Aorta (tissue), 5 donors: ENCODE measurements at regions not wholly inside any gene's neighbourhood (a gene's known extent, or its start where the extent isn't known, plus 50 kb on each side); places are given as distances from the start of the nearest gene placed in this dataset.

Source experiments
- ATAC-seq: fragments of 200-7000 bp; cut with Tn5 transposase; one replicate; pipeline ENCODE4 v1.9.1; 2022; ENCODE audit warnings: moderate library complexity; ENCODE audit not compliant: low FRiP score
- DNase-seq, 2 donors: peaks; one replicate each; pipeline ENCODE4 v3.0.0-alpha.2; 2020
- H3K27ac ChIP-seq, 2 donors: one replicate each; pipeline ENCODE4 v1.5.1; 2013; ENCODE audit warnings: low read length in 2 of 2, mild to moderate bottlenecking in 2 of 2, moderate library complexity in 2 of 2, control low read depth in 1 of 2, inconsistent platforms in 1 of 2, low read depth in 1 of 2
- H3K27me3 ChIP-seq, 2 donors: one replicate each; pipeline ENCODE4 v1.6.1; 2013; ENCODE audit warnings: control low read depth in 1 of 2, low read length in 1 of 2, mild to moderate bottlenecking in 1 of 2, moderate library complexity in 1 of 2; ENCODE audit not compliant: insufficient read depth in 2 of 2, control insufficient read depth in 1 of 2
- H3K36me3 ChIP-seq, 2 donors: one replicate each; pipeline ENCODE4 v1.6.1; 2013; ENCODE audit warnings: control low read depth in 1 of 2, low read length in 1 of 2, mild to moderate bottlenecking in 1 of 2; ENCODE audit not compliant: insufficient read depth in 2 of 2, control insufficient read depth in 1 of 2
- H3K4me1 ChIP-seq, 2 donors: one replicate each; pipeline ENCODE4 v1.6.1; 2013; ENCODE audit warnings: low read length in 2 of 2, control low read depth in 1 of 2, mild to moderate bottlenecking in 1 of 2, moderate library complexity in 1 of 2; ENCODE audit not compliant: insufficient read depth in 2 of 2, control insufficient read depth in 1 of 2
- H3K4me3 ChIP-seq, 2 donors: one replicate each; pipeline ENCODE4 v1.5.1; 2013; ENCODE audit warnings: low read length in 2 of 2, control low read depth in 1 of 2, mild to moderate bottlenecking in 1 of 2
- H3K9me3 ChIP-seq: one replicate; pipeline ENCODE4 v1.6.1; 2013; ENCODE audit warnings: mild to moderate bottlenecking, low read length; ENCODE audit not compliant: control insufficient read depth
- whole genome bisulfite sequencing, 2 donors: extraction: QIAGEN DNeasy Blood & Tissue Kit; methylation state at CpG; one replicate each; pipeline ENCODE4 v1.1.7; 2013; 5-methylcytosine and 5-hydroxymethylcytosine counted together
- intact Hi-C, 2 donors: fragments of 100-400 bp; cut with DNase I; formaldehyde crosslinking; loops; one replicate each; pipeline versions ENCODE4 v1.14.2 to v1.15.0; 2022
- donor health status: healthy with polysubstance abuse.
- donor health status: Bipolar disorder and iron deficiency.
- donor health status: DM: no; HTN: no; CAD: no.
- donor health status: DM: no; HTN: no; CAD: no.
- donor health status: DM: yes; HTN: yes; CAD: no.

- 90 to 95% methylated on average over 2 of the region's 2 CpGs for WGBS, 2 donors
Observed at GRCh38 chr7:85705076-85705475, 518.2 kb upstream of the SEMA3D start.

GRCh38 chr7:85703251-85704010 is 516.6 kb upstream of the SEMA3D start:
- Histone ChIP-seq H3K27me3 (no peaks in the 10 kb centered on the region), H3K9me3 (no peaks in the 10 kb centered on the region), H3K4me3 (no peak overlapping the region), H3K36me3 (no peaks in the 10 kb centered on the region), H3K4me1 (no peaks in the 10 kb centered on the region), H3K27ac (no peak overlapping the region)
- 77 to 81% methylated on average over 2 of the region's 2 CpGs for WGBS, 2 donors
- ATAC-seq (no peak), DNase-seq (no peak)
- intact Hi-C loops: no loop called here

More at GRCh38 chr7:85705076-85705475, 518.2 kb upstream of the SEMA3D start:
- ATAC-seq (no peak), DNase-seq (no peak)
- Histone ChIP-seq H3K36me3 (no peaks in the 10 kb centered on the region), H3K9me3 (no peaks in the 10 kb centered on the region), H3K4me3 (no peak overlapping the region), H3K27me3 (no peaks in the 10 kb centered on the region), H3K27ac (no peak overlapping the region), H3K4me1 (no peaks in the 10 kb centered on the region)
- intact Hi-C loops: no loop called here

- H3K36me3 ChIP-seq: no peaks in the 10 kb centered on the region
- H3K4me3 ChIP-seq: no peak overlapping the region
- no peak overlapping the region for H3K27ac ChIP-seq
- no peaks in the 10 kb centered on the region for H3K27me3 ChIP-seq
- H3K9me3 ChIP-seq: no peaks in the 10 kb centered on the region
- no peak for DNase-seq
- intact Hi-C loops: no loop called here
- no peak for ATAC-seq
- H3K4me1 ChIP-seq: no peaks in the 10 kb centered on the region
Observed at GRCh38 chr7:85702348-85702747, 515.5 kb upstream of the SEMA3D start.

- Histone ChIP-seq H3K36me3 (no peaks in the 10 kb centered on the region), H3K9me3 (no peaks in the 10 kb centered on the region), H3K4me1 (no peaks in the 10 kb centered on the region), H3K27ac (no peak overlapping the region), H3K4me3 (no peak overlapping the region), H3K27me3 (no peaks in the 10 kb centered on the region)
- ATAC-seq (no peak), DNase-seq (no peak)
- 81 to 88% methylated on average over 2 of the region's 2 CpGs for WGBS, 2 donors
- intact Hi-C loops: no loop called here
Observed at GRCh38 chr7:85699482-85699881, 512.6 kb upstream of the SEMA3D start.

GRCh38 chr7:85695533-85695932 is 508.7 kb upstream of the SEMA3D start:
- 30 to 41% methylated on average over 1 of the region's 1 CpG for WGBS, 2 donors
- DNase-seq (no peak), ATAC-seq (no peak)
- Histone ChIP-seq H3K9me3 (no peaks in the 10 kb centered on the region), H3K4me1 (no peaks in the 10 kb centered on the region), H3K27me3 (no peaks in the 10 kb centered on the region), H3K27ac (no peak overlapping the region), H3K4me3 (no peak overlapping the region), H3K36me3 (no peaks in the 10 kb centered on the region)
- intact Hi-C loops: no loop called here

- intact Hi-C loops: no loop called here
- Histone ChIP-seq H3K9me3 (no peaks in the 10 kb centered on the region), H3K36me3 (no peaks in the 10 kb centered on the region), H3K27me3 (no peaks in the 10 kb centered on the region), H3K27ac (no peak overlapping the region), H3K4me1 (no peaks in the 10 kb centered on the region), H3K4me3 (no peak overlapping the region)
- no peak for DNase-seq
- no peak for ATAC-seq
Observed at GRCh38 chr7:85695041-85695440, 508.2 kb upstream of the SEMA3D start.

- intact Hi-C loops: no loop called here
- H3K9me3 ChIP-seq: no peaks in the 10 kb centered on the region
- H3K4me1 ChIP-seq: no peaks in the 10 kb centered on the region
- ATAC-seq (no peak), DNase-seq (no peak)
- no peaks in the 10 kb centered on the region for H3K36me3 ChIP-seq
- H3K27me3 ChIP-seq: no peaks in the 10 kb centered on the region
- no peak overlapping the region for H3K4me3 ChIP-seq
- H3K27ac ChIP-seq: no peak overlapping the region
- WGBS, 2 donors: 97 to 100% methylated on average over 2 of the region's 2 CpGs
Observed at GRCh38 chr7:85693326-85693725, 506.5 kb upstream of the SEMA3D start.

GRCh38 chr7:85688712-85689111 is 501.9 kb upstream of the SEMA3D start:
- no peaks in the 10 kb centered on the region for H3K36me3 ChIP-seq
- WGBS, 2 donors: 4 to 10% methylated on average over 2 of the region's 2 CpGs
- H3K4me1 ChIP-seq: no peaks in the 10 kb centered on the region
- H3K27ac ChIP-seq: no peak overlapping the region
- DNase-seq (no peak), ATAC-seq (peak; percentile 33)
- no peaks in the 10 kb centered on the region for H3K9me3 ChIP-seq
- no peak overlapping the region for H3K4me3 ChIP-seq
- no peaks in the 10 kb centered on the region for H3K27me3 ChIP-seq
- intact Hi-C loops: no loop called here

GRCh38 chr7:85686401-85687181 is 499.7 kb upstream of the SEMA3D start:
- no peak overlapping the region for H3K27ac ChIP-seq
- DNase-seq: no peak
- no peak for ATAC-seq
- WGBS, 2 donors: 95 to 96% methylated on average over 7 of the region's 7 CpGs
- H3K4me1 ChIP-seq: no peaks in the 10 kb centered on the region
- H3K9me3 ChIP-seq: no peaks in the 10 kb centered on the region
- H3K36me3 ChIP-seq: no peaks in the 10 kb centered on the region
- no peak overlapping the region for H3K4me3 ChIP-seq
- intact Hi-C loops: no loop called here
- no peaks in the 10 kb centered on the region for H3K27me3 ChIP-seq
